SK-MEL-5 (cell line): ENCODE measurements at regions not wholly inside any gene's neighbourhood (a gene's known extent, or its start where the extent isn't known, plus 50 kb on each side); places are given as distances from the start of the nearest gene placed in this dataset.
A peak's percentile ranks its signal among the peaks of the same experiment; 100 is the strongest.
"Not testable (repeated sequence)": the region's sequence is repeated elsewhere in the genome, so short reads cannot be mapped to it uniquely, and the experiment has no call there.

Experiments
- DNase-seq: peaks from one replicate; pipeline ENCODE4 v3.0.0-alpha.2; 2016; ENCODE audit warnings: low read depth, low spot score
- in situ Hi-C: cut with HindIII; loops from 2 replicates; pipeline ENCODE4 v1.10.0; 2016; ENCODE audit warnings: low sequenced_read_pairs, high pct_unique_total_duplicates, low pct_unique_long_range_greater_than_20kb

DNA sequence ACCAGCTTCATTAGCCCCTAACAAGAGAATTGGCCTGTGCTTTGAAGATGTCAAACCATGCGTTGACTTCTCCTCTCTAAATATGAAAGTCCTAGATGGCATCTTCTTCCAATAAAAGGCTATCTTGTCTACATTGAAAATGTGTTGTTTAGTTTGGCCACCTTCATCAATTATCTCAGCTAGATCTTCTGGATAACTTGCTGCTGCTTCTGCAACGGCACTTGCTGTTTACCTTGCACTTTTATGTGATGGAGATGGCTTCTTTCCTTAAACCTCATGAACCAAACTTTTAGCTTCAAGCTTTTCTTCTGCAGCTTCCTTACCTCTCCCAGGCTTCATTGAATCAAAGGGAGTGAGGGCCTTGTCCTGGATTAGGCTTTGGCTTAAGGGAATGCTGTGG, 58.6 kb upstream of the CSNK1E start:
- DNase-seq, in situ Hi-C loops: not testable (repeated sequence)

GRCh38 chr22:38375005-38375404, 57.8 kb upstream of the CSNK1E start:
- in situ Hi-C loops, result not testable (repeated sequence)

GRCh38 chr22:38374433-38374831, 57.2 kb upstream of the CSNK1E start:
- in situ Hi-C loops, DNase-seq: not testable (repeated sequence)

More at GRCh38 chr22:38375005-38375404, 57.8 kb upstream of the CSNK1E start:
- not testable (repeated sequence) for DNase-seq

GRCh38 chr22:38373783-38374432, 56.7 kb upstream of the CSNK1E start:
- in situ Hi-C loops, result not testable (repeated sequence)
- peak; percentile 44 for DNase-seq

- DNase-seq, in situ Hi-C loops: not testable (repeated sequence)
Observed at GRCh38 chr22:38372665-38373064, 55.4 kb upstream of the CSNK1E start.

DNA sequence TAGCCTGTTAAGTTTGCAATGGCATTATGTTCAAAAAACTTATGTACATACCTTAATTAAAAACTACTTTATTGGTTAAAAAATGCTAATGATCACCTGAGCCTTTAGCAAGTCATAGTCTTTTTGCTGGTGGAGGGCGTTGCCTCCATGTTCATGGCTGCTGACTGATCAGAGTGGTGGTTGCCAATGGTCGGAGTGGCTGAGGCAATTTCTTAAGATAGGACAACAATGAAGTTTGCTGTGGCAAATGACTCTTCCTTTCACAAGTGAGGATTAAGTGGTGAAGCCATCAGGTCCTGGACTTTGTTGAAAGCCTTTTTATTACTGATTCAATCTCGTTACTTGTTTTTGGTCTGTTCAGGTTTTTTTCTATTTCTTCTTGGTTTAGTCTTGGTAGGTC, 53.3 kb upstream of the CSNK1E start:
- in situ Hi-C loops, DNase-seq: not testable (repeated sequence)

- in situ Hi-C loops, DNase-seq: not testable (repeated sequence)
Observed at GRCh38 chr22:38369132-38369531, 51.9 kb upstream of the CSNK1E start.
